ENCODE measurements at regions not wholly inside any gene's neighbourhood (a gene's known extent, or its start where the extent isn't known, plus 50 kb on each side); places are given as distances from the start of the nearest gene placed in this dataset.

GRCh38 chr2:128738446-128739110 is 419.9 kb upstream of the HS6ST1 start:
- no peak for ATAC-seq
- Histone ChIP-seq H3K79me2 (ENCODE audit: insufficient read depth, low read length) (no peaks in the 10 kb centered on the region), H3K4me1 (ENCODE audit: insufficient read depth, low read length) (no peaks in the 10 kb centered on the region), H3K9me3 (ENCODE audit: low read length) (no peaks in the 10 kb centered on the region), H4K20me1 (ENCODE audit: insufficient read depth, low read length) (no peaks in the 10 kb centered on the region), H3K27ac (ENCODE audit: extremely low read length, insufficient read depth, low read length) (no peak overlapping the region), H3K9ac (ENCODE audit: insufficient read depth, low read depth, low read length) (no peak overlapping the region), H2AFZ (ENCODE audit: low read length) (no peak overlapping the region), H3K4me2 (ENCODE audit: low read depth, low read length) (no peak overlapping the region), H3K36me3 (replicated peaks in 1 of 2; ENCODE audit: control insufficient read depth in 1 of 2, insufficient read depth in 2 of 2, low read length in 2 of 2) (no peaks in the 10 kb centered on the region), H3K4me3 (replicated peaks in 1 of 3; ENCODE audit: insufficient read depth in 1 of 3, low read depth in 2 of 3, low read length in 3 of 3) (no peak overlapping the region), H3K27me3 (ENCODE audit: control insufficient read depth in 1 of 2, insufficient read depth in 2 of 2, low read length in 2 of 2) (peaks cover 0 to 42% of the 10 kb centered on the region in 2 experiments; a peak in 4 of 5 replicates)
- POLR2A ChIA-PET: no interaction called here
- FAIRE-seq: no peak
- CTCF ChIA-PET (ENCODE audit: low intra/inter-chr PET ratio, low total read pairs): no interaction called here
- in situ Hi-C loops (cut with HindIII; ENCODE audit: extremely low pct_ligation_motif_present, low pct_unique_long_range_greater_than_20kb) (loop anchor here (25.0 kb wide), 1 partner anchor 676 kb away; no protein-coding TSS in a partner anchor), intact Hi-C loops (cut with micrococcal nuclease; ENCODE audit: unreplicated experiment) (loop anchor here (10.0 kb wide), 1 partner anchor 1106 kb away; no protein-coding TSS in a partner anchor)
- WGBS (ENCODE audit: low lambda C conversion rate): 16% methylated on average over 8 of the region's 8 CpGs
- no peak for DNase-seq (ENCODE audit: low spot score)
- no TSS peak for BruUV-seq (replicated peaks)
- no peak for TF ChIP-seq CCAR2 (optimal IDR thresholded peaks at IDR 0.05; ENCODE audit: low read depth, low read length)
- TF ChIP-seq, protein P1, sequence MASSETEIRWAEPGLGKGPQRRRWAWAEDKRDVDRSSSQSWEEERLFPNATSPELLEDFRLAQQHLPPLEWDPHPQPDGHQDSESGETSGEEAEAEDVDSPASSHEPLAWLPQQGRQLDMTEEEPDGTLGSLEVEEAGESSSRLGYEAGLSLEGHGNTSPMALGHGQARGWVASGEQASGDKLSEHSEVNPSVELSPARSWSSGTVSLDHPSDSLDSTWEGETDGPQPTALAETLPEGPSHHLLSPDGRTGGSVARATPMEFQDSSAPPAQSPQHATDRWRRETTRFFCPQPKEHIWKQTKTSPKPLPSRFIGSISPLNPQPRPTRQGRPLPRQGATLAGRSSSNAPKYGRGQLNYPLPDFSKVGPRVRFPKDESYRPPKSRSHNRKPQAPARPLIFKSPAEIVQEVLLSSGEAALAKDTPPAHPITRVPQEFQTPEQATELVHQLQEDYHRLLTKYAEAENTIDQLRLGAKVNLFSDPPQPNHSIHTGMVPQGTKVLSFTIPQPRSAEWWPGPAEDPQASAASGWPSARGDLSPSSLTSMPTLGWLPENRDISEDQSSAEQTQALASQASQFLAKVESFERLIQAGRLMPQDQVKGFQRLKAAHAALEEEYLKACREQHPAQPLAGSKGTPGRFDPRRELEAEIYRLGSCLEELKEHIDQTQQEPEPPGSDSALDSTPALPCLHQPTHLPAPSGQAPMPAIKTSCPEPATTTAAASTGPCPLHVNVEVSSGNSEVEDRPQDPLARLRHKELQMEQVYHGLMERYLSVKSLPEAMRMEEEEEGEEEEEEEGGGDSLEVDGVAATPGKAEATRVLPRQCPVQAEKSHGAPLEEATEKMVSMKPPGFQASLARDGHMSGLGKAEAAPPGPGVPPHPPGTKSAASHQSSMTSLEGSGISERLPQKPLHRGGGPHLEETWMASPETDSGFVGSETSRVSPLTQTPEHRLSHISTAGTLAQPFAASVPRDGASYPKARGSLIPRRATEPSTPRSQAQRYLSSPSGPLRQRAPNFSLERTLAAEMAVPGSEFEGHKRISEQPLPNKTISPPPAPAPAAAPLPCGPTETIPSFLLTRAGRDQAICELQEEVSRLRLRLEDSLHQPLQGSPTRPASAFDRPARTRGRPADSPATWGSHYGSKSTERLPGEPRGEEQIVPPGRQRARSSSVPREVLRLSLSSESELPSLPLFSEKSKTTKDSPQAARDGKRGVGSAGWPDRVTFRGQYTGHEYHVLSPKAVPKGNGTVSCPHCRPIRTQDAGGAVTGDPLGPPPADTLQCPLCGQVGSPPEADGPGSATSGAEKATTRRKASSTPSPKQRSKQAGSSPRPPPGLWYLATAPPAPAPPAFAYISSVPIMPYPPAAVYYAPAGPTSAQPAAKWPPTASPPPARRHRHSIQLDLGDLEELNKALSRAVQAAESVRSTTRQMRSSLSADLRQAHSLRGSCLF (CRISPR knock-in tag; IDR thresholded peaks at IDR 0.05; ENCODE audit: borderline replicate concordance): no peak
- TF ChIP-seq, protein P2, sequence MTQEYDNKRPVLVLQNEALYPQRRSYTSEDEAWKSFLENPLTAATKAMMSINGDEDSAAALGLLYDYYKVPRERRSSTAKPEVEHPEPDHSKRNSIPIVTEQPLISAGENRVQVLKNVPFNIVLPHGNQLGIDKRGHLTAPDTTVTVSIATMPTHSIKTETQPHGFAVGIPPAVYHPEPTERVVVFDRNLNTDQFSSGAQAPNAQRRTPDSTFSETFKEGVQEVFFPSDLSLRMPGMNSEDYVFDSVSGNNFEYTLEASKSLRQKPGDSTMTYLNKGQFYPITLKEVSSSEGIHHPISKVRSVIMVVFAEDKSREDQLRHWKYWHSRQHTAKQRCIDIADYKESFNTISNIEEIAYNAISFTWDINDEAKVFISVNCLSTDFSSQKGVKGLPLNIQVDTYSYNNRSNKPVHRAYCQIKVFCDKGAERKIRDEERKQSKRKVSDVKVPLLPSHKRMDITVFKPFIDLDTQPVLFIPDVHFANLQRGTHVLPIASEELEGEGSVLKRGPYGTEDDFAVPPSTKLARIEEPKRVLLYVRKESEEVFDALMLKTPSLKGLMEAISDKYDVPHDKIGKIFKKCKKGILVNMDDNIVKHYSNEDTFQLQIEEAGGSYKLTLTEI (CRISPR knock-in tag; conservative IDR thresholded peaks at IDR 0.05): no peak
- no peak for TF ChIP-seq ZNF660 (CRISPR knock-in tag; IDR thresholded peaks at IDR 0.05; ENCODE audit: borderline replicate concordance, low read depth)
- TF ChIP-seq NPAS2 (CRISPR knock-in tag; IDR thresholded peaks at IDR 0.05; ENCODE audit: borderline replicate concordance): no peak
- no peak for TF ChIP-seq ZBTB7B (CRISPR knock-in tag; IDR thresholded peaks at IDR 0.05)
- no peak for TF ChIP-seq ZBED4 (CRISPR knock-in tag; IDR thresholded peaks at IDR 0.05; ENCODE audit: borderline replicate concordance)
- no peak for TF ChIP-seq KDM3A (CRISPR knock-in tag; IDR thresholded peaks at IDR 0.05; ENCODE audit: low read depth)
- no peak for TF ChIP-seq ZMYM4 (CRISPR knock-in tag; IDR thresholded peaks at IDR 0.05)
- no peak for TF ChIP-seq ZNF775 (CRISPR knock-in tag; IDR thresholded peaks at IDR 0.05; ENCODE audit: borderline replicate concordance)
- TF ChIP-seq, protein P3, sequence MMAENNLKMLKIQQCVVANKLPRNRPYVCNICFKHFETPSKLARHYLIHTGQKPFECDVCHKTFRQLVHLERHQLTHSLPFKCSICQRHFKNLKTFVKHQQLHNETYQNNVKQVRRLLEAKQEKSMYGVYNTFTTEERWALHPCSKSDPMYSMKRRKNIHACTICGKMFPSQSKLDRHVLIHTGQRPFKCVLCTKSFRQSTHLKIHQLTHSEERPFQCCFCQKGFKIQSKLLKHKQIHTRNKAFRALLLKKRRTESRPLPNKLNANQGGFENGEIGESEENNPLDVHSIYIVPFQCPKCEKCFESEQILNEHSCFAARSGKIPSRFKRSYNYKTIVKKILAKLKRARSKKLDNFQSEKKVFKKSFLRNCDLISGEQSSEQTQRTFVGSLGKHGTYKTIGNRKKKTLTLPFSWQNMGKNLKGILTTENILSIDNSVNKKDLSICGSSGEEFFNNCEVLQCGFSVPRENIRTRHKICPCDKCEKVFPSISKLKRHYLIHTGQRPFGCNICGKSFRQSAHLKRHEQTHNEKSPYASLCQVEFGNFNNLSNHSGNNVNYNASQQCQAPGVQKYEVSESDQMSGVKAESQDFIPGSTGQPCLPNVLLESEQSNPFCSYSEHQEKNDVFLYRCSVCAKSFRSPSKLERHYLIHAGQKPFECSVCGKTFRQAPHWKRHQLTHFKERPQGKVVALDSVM (CRISPR knock-in tag; IDR thresholded peaks at IDR 0.05): no peak
